Activated T-cell treated with anti-CD3 and anti-CD28 coated beads for 24 hours (primary cell): ENCODE measurements at regions not wholly inside any gene's neighbourhood (a gene's known extent, or its start where the extent isn't known, plus 50 kb on each side); places are given as distances from the start of the nearest gene placed in this dataset.
"Not testable (repeated sequence)": the region's sequence is repeated elsewhere in the genome, so short reads cannot be mapped to it uniquely, and the experiment has no call there.

ENCODE experiments used
- DNase-seq: peaks from one replicate; pipeline ENCODE4 v3.0.0-alpha.2; 2020; ENCODE audit warnings: low read depth

DNA sequence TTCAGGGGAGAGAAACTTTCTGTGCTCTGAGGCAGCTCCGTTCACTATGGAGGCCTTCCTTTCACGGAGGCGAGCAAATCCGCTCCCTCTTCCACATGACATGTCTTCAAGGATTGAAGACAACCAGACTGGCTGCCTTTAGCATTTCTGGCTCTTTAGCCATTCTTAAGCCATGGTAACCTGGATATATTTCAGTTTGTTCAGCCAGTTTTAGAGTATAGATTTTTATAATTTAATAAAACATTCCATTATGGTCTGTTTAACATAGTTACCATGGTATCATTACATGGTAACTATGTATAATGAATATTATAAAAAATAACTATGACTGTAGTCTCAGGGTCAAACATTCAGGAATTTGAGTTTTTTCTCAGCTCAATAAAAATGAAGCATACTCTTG lies 54.2 kb upstream of the NFIA start:
- DNase-seq: no peak

DNA sequence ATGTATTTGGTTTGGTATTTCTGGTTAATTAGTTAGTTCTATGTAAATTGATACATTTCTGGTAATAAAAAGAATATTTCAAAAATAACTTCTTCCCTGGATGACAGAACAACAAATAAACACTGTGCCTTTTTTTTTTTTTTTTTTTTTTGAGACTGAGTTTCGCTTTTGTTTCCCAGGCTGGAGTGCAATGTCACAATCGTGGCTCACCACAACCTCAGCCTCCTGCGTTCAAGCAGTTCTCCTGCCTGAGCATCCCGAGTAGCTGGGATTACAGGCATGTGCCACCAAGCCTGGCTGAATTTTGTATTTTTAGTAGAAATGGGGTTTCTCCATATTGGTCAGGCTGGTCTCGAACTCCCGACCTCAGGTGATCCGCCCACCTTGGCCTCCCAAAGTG lies 64.3 kb upstream of the NFIA start:
- not testable (repeated sequence) for DNase-seq

DNA sequence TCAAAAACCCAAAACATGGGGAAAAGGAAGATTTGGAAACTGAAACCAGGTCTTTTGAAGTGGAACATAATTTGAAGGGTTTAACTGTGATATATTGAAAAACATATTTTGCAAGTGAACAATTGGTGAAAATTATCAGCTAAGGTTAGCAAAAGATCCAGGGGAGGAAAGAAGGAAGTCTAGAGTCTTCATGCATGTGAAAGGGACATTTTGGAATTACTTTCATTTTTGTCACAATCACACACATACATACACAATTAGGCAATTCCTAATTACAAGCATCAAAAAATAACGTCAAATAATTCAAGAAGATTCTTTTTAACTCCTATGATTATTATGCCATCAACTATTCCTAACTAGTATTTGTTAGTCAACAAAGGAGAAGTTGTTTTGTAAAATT lies 64.7 kb upstream of the NFIA start:
- DNase-seq: no peak

DNA sequence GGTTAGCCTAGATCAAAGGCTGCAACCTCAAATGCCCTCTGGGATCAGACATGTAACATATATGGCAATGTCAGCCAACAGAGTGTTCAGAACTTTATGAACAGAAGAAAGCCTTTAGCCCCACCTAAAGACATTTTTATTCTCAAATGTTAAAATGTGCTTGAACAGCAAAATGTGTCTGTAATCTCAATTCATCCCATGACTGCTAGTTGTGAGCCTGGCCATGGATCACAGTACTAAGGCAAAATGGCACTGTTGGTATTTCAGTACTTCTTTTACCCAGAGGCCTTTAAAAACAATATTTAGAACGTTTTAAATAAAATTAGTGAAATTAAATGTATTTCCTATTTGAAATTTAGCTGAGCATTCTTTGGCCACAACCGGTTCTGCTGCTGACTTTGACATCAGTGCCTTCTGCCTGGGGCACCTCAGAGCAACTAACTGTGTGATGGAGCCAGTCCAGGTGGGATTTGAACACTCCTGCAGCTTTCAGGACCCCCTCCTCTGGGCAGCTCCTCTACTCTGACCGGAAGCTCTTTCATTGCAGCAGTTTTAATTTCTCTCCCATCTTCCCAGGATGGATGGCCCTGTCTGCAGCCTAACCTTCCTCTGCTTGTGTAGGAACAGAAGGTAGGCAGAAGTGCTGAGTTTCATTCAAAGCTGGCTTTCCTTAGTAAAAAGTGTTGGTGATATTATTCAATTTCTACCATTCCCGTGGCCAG lies 68.3 kb upstream of the NFIA start:
- no peak for DNase-seq

DNA sequence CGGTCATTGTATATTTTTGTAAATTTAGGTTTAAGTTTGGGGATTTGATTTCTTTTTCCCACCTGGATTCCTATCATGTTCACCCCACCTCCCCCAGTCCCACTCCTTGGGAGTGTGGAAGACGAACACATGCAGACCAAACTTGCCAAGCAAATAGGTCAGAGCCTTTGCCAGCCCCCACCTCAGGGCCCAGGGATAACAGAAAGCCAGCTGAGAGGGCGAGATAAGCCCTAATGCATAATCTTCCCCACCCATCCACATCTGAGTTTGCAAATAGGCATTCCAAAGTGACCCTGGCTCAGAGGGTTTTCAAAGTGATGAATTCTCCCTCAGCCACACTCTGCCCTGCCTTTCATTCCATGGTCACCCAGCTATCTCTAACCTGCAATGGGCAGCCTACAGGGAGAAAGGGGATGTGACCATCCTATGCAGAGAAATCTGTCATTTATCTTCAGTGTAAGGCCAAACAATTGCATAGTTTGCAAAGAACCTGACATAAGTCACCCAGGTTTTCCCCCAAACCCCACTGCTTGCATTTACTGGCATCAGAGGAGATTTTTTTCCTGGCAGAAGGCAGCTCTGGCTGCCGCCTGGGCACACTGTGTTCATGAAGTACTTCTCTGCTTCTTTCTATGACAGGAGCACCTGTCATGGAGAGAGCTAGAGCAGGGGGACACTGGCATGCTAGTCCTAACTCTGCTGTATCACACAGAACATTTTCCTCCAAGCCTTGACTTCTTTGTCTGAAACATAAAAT lies 69.0 kb upstream of the NFIA start:
- DNase-seq: no peak

DNA sequence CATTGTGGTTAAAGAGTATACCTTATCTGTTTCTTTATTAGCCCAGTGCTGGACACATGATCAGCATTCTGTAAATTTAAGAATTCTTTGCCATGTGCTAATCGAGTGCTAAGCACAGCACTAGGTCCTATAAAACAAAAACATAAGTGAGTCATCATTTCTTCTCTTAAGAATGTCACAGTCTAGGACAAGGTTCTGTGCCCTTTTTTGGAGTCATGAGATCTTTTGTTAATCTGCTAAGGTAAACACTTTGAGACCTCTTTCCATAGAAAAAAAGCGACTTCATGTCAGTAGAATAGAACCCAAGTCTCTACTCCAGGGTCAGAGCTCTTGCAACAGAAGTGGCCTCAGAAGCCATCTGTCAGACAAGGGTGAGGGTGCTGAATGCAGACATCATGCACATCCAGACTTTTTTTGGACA lies 70.0 kb upstream of the NFIA start:
- DNase-seq: no peak

DNA sequence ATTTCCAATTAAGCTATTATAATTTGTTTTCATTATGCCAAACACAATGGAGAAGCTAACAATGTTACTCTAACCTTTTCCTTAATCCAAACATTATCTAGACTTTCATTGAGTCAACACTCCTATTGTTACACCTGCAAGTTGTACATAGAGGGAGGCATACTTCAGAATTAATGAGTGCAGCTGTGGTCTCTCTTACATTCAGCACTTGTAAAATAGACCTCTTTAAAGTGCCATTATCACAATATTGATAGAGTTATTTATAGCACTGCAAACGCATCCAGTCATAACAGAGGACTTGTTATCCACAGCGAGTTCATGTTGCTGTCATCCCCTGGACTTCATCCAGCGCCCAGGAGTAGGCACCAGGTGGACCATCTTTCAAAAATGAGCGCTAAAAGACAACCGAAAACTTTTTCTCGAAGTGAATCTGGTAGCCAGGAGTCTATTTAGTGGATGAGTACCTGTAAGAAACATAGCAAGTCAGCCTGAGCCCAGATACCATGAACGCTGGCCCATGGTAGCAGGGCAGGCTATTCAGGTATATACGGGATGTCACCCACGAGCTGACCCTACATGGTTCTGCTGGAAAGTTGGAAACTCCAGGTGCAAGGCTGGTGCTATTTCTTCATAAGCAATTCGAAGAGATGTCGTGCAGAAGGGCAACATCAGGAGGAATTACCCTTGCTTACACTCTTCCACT lies 70.6 kb upstream of the NFIA start:
- DNase-seq: no peak

DNA sequence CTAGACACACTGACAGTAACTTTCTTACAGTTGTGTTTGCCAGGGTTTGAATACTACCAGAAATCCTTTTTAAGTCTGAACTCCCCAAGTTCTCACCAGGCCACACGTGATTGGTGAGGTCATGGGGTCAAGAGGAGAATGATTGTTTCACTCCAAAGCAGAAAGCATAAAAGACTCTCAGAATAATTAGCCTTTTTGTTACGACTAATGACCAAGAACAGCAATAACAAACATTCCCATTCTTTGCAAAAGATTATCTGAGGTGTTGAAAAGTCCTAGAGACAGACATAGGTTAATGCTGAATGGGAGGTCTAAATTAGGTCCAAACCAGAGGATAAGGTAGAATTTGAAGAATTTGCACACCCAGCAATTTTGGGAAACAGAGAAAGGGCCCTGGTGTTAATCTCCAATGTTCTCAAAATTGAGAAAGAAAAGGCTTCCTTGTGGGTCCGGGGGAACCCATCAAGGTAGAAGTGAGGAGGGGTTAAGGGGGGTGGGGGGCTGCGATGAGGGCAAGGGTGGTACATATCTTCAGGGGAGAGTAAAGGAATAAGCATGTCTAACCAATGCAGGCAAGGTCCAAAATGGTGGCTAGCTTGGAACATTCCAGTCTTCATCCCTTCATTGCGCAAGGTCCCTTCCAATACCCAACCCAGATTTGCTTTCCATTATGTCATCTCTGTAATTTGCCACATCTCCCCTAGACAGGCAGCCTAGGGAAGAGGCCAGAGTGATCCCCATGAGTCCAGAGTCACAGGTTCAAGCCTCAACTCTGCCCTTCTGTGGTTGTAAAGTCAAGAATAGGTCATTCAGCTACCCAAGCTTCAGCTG lies 74.6 kb upstream of the NFIA start:
- no peak for DNase-seq

DNA sequence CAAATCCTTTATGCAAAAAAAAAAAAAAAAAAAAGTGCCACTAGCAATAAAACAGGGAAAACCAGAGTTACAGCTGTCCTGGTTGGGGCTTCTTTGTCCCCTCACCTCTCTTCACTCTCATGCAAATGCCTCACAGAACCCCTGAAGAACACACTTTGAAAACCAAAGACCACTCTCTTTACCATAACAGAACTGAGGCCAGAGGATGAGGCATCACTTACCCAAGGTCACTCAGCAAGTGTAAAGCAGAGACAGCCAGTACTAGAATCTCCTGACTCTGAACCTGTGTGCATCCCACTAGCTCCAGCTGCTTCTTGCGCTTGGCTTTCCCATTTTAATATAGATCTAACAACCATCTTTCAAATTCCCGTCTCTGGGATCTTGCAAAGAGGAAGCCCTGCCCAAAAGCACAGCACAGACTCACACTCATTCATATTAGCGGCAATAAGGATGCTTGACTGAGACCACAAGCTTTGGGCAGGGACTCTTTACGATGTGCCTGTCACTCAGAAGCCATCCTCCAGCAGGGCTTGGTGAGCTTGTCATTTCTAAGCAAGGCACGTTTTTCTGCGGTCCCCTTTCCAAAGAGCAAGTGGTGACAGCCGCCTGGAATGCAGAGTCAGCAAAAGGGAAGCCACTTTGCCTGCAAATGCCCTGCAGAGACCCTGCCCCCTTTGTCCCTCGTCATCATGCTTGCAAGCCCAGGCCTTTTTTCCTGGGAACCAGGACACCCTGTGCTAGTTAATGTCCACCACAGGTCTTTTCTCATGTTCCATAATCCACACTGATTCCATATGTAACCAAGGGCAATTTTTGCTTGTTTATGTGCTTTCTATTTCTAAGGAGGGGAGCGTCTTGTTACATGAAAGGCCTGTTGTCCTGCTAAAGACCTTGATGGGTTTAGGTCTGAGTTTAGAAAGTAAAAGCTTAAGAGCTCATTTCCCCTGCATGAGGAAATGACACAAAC lies 76.5 kb upstream of the NFIA start:
- DNase-seq: no peak

DNA sequence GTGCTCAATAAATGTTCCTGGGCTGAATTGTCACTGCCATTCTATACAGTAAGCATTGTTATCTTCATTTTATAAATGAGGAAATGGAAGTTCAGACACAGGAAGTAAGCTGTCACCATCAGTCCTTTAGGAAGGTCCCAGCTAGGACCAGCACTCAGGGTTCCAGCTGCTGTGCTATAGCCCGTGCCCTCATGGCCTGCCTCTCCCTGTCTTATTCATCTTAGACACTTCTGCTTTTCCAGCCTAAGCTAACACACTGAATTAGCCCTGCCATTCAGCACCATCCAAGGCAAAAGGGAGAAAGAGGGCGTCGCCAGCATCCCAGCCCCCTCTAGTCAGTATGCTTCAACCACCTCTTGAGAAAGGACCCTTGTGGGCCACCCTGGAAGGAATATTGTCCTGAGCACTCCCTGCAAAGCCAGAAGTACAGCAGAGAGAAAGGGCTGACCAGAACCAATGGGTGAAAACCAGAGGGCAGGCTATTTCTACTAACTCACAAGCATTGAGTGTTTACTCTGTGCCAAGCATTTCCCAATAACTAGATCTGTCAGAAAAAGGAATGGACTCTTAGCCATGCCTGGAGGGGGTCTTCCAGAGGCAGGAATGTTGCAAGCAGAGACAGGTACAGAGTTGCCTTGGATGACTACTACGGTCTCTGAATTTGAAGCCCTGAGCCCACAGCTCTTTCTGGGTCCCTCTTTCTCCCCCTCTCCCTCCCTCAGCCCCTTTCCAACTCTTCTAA lies 77.9 kb upstream of the NFIA start:
- DNase-seq: no peak

DNA sequence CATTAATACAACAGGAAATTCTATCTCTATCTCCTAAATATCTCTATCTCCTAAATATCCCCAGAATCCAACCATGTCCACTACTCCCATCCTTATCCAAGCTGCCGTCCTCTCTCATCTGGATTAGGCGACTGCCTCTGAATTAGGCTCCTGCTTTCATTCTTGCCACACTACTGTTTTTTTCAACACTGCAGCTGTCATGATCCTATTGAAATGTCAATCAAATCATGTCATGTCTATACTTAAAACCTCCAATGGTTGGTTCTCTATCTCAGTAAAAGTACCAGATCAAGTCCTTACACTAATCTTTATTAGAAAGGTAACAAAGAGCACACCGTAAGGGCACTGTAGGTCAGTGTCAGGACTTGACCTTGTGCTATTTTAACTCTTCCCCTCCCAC lies 82.0 kb upstream of the NFIA start:
- DNase-seq: no peak

DNA sequence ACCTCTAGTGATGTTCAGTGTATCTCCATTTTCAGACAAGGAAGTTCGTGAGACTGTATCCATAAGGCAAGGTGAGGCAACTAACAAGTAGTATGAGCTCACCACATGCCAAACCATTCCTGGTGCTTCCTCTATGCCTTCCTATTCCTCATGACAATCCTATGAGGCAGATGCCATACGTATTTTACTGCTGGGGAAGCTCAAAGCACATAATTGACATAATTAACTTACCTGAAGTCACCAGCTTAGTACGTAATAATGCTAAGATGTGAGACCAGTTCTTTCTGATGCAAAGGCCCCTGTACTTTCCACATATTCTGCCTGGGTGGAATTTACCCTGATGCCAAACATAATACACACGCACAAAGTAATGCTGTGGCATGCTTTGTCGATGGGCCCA lies 83.6 kb upstream of the NFIA start:
- no peak for DNase-seq

DNA sequence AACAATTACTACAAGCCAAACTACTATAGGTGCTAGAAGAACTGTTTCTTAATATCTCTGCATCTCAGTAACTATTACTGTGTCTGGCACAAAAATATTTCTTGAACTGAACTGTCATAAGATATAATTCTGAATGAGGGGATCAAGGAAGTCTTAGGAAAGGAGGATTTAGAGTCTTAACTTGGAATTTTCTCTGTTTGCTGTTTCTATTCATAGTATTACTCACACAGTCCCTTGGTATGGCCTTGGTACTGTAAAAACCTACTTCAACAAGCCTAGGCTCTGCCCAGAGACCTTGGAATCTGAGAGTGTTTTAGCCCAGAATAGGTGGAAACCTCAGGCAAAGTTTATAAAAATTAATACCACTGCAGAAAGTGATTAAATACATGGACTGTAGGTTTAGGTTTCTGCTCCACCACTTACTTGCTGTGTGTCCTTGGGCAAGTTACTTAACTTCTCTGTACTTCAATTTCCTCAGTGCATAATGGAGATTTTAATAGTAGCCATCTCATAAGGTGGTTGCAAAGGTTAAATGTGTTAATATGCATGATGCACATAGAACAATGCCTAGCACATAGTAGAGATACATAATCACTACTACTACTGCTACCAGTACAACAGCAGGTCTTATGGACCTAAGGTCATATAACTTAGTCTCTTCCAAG lies 87.4 kb upstream of the NFIA start:
- no peak for DNase-seq

DNA sequence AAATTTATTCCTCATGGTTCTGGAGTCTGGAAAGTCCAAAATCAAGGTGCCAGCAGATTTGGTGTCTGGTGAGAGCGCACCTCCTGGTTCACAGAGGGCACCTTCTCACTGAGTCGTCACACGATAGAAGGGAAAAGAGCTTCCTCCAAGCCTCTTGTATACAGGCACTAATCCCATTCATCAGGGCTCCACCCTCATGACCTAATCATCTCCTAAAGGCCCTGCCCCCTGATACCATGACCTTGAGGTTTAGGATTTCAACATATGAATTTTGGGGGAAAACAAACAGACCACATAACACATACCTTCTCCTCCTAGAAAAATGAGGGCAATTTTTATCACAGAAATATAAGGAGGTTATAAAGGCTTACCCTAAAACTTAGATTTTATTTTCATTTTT lies 88.0 kb upstream of the NFIA start:
- no peak for DNase-seq

DNA sequence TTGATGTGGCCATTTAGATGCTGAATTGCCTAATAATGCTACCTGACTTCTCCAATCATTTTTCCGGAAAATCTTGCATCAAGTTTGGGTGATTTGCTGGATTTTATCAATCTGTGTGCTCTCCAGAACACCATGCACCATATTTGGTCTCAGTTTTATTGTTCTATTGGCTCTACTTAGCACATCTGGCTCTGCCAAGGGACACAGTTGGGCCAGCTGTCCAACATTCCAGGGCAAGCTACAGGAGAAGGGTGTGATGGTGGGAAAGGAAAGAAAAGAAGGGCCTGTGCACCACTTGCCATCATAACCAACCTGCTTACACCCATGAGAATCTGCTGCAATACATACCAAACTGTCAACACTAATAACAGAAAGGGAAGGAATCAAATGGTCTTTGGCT lies 90.2 kb upstream of the NFIA start:
- no peak for DNase-seq

DNA sequence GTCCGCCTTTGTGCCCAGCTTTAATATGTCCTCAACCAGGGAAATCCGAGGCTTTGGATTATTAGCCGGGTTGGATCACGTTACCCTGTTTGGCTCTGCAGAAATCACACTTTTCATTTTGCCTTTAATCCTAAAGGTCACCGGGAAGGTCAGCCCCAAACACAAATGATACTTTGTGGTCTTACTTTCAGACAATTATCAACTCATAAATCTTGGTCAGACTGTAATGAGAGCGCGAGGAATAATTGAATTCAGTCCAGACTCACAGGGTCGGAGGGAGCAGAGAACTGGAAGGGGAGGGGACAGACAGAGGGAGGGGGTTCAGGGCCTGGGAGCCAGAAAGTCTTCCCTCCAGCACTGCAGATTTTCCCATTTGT lies 91.7 kb upstream of the NFIA start:
- no peak for DNase-seq

DNA sequence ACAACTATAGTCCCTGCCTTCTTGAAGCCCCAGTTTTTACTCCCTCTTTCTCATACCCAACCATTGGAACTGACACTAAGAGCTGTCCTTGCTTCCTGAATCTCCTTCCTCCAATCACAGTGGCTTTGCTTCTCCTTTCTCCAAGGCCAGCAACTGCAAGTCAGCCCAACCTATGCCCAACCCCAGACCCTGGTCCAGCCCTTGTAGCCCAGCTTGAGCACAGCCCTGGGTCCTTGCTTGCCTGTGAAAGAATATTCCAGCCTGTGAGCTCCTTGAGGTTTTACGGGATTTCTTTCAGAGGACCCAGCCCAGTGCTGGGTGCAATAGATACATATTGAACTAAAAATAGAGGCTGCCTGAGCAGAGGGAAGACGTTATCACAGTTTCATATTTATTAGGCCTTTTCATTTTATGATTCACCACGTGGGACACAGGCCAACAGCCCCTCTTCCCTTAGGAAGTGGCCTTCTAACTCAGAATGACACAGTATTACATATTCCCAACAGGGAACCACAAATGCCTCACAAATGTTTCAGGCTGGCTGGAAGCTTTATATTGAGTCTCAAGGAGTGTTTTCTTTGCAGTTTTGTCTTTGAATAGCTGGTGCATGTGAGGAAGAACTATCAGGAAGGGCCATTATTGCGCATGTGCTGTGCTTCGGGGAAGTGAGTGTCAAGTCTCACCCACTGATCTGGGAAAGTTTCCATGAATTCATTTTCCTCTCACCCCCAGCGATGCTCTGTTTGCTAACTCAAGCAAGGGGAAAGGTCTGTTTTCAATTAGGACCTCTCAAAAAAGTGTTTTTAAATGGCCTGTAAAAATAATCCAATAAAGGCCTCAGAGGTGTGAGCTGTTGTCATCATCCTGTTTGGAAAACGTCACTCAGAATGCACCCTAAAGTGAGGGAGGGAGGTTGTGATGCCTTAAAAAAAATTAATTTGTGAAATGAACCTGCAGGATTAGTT lies 92.3 kb upstream of the NFIA start:
- no peak for DNase-seq

DNA sequence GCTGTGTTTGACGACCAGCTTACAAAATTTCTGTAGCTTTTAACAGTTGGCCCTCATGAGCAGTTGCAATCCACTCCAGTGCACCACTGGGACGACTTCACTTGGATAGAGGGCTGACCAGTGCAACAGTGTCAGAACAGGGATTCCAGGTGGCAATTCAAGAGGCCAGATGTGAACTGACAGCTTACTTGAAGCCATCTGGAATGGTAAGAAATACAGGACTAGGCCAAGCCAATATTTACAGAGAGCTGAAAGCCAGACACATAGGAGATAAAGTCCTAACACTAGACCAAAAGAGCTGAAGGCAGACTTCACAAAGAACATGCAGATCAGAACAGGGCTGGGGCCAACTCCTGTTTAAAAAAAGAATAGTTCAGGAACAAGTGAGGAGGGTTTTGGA lies 93.5 kb upstream of the NFIA start:
- DNase-seq: no peak

DNA sequence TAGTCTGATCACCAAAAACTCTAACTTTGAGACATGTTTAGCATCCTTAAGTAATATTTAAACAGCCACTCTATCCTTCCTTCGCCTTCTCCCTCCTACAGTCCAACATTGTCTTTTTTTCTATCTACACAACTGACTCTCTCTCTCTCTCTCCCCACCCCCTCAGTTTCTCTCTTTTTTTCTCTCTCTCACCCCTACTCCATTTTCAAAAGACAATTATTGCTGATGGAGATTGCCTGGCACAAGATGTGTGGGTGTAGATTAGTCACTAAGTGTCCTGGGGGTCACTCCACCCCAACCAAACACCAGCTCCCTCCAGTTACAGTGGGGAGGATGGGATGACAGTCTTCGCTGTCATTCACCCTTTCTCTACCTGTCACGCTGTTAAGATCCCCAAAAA lies 94.5 kb upstream of the NFIA start:
- DNase-seq: no peak
